Kidney glomerular epithelial cell (primary cell): ENCODE measurements at regions not wholly inside any gene's neighbourhood (a gene's known extent, or its start where the extent isn't known, plus 50 kb on each side); places are given as distances from the start of the nearest gene placed in this dataset.
A peak's percentile ranks its signal among the peaks of the same experiment; 100 is the strongest.
"Not testable (repeated sequence)": the region's sequence is repeated elsewhere in the genome, so short reads cannot be mapped to it uniquely, and the experiment has no call there.

Source experiments
- DNase-seq: peaks from one replicate; lab custom pipeline; 2025; lab: John Stamatoyannopoulos, UW

DNA sequence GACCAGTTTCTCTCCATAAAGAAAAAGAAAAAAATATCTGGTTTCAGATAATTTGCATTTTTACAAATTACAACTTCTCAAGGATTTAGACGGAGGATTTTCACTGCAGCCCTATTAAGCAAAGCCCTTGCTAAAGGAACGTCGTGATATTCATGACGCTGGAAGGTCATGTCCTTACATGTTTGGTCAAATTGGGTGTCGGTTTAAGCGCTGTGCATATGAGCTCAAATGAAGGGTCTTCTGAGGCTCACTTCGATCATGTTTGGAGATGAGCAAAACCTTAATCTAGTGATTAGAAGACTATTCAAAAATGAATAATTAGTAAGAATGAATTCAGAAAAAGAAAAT lies 67.3 kb upstream of the USP15 start:
- DNase-seq, result no peak

DNA sequence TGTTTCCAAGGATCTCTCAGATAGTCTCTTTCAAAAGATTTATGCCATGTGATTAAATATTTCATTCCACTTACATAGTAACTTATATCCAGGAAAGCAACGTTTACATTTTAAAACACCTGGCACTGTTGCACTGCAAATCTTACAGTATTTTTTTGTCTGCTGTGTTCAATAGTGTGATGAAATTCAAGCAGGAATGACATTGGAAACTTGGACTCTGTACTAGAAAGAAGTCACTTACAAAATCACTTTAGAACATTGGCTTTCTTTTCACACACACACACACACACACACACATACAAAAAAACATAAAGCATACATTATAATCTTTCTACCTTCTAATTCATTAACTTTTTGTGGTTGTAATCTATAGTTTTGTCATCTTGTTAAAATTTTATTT lies 66.2 kb upstream of the USP15 start:
- no peak for DNase-seq

DNA sequence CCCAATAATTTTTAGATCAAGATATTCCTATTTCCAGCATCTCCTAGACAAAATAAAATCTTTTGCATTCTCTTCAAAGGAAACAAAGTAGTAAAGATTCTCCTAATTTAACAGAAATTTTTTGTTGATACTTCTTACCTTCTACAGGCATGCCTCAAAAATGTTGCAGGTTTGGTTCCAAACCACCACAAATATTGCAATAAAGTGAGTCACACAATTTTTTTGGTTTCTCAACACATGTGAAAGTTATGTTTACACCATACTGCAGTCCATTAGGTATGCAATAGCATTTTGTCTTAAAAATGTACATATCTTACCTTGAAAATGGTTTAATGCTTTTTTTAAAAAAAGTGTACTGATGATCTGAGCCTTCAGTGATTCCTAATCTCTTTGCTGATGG lies 65.6 kb upstream of the USP15 start:
- DNase-seq, result no peak

GRCh38 chr12:62196146-62196545 lies 64.1 kb upstream of the USP15 start:
- no peak for DNase-seq

DNA sequence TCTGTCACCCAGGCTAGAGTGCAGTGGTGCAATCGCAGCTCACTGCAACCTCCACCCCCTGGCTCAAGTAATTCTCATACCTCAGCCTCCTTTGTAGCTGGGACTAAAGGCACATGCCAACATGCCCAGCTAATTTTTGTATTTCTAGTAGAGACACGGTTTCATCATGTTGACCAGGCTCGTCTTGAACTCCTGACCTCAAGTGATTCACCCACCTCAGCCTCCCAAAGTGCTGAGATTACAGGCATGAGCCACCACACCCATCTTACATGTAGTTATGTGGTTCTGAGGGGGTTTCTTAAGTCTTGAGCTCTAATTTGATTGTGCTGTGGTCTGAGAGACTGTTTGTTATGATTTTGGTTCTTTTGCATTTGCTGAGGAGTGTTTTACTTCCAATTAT lies 57.3 kb upstream of the USP15 start:
- DNase-seq, result not testable (repeated sequence)

GRCh38 chr12:62205346-62205745 lies 54.9 kb upstream of the USP15 start:
- peak; percentile 9 for DNase-seq

DNA sequence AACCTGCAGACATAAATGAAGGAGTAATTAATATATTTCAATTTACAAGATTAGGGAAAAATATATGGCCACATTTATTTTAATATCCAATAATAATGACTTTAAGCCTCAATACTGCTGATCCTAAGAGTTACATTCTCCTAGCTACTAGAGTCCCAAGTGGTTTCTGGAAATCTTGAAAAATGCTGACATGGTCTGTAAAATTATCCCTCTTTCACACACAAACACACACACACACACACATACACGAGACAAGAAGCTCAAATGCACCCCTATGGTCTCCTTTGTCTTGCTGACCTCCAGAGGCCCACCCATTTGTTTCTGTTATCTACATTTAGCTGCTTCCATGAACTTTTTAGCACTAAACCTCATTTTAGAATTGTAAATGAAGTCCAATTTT lies 53.0 kb upstream of the USP15 start:
- DNase-seq, result no peak
